Osteoblast (primary cell): ENCODE measurements at regions not wholly inside any gene's neighbourhood (a gene's known extent, or its start where the extent isn't known, plus 50 kb on each side); places are given as distances from the start of the nearest gene placed in this dataset.

Experiments used
- DNase-seq: peaks from one replicate; pipeline ENCODE4 v3.0.0; 2011; ENCODE audit warnings: low spot score, mixed read lengths; ENCODE audit not compliant: insufficient read length; ENCODE audit errors: missing footprints
- H2AFZ ChIP-seq: 2 replicates; pipeline ENCODE4 v1.6.0; 2011; ENCODE audit warnings: mild to moderate bottlenecking, low read length
- H3K27ac ChIP-seq: 2 replicates; pipeline ENCODE4 v1.5.1; 2011; ENCODE audit warnings: mild to moderate bottlenecking, low read depth, low read length, moderate library complexity
- H3K27me3 ChIP-seq: 2 replicates; pipeline ENCODE4 v1.6.0; 2012; ENCODE audit warnings: mild to moderate bottlenecking, control low read depth, inconsistent platforms, low read length, moderate library complexity; ENCODE audit not compliant: insufficient read depth
- H3K36me3 ChIP-seq: 2 replicates; pipeline ENCODE4 v1.5.1; 2011; ENCODE audit warnings: mild to moderate bottlenecking, low read length, control low read depth, moderate library complexity; ENCODE audit not compliant: insufficient read depth
- H3K4me1 ChIP-seq: 2 replicates; pipeline ENCODE4 v1.5.1; 2011; ENCODE audit warnings: mild to moderate bottlenecking, low read length, control low read depth, moderate library complexity; ENCODE audit not compliant: insufficient read depth
- H3K4me2 ChIP-seq: 2 replicates; pipeline ENCODE4 v1.6.0; 2011; ENCODE audit warnings: mild to moderate bottlenecking, low read length; ENCODE audit not compliant: insufficient read depth
- H3K4me3 ChIP-seq: fragments of 200-600 bp; sonication (generic); 3 replicates; pipeline ENCODE4 v1.5.1; 2012; ENCODE audit warnings: mild to moderate bottlenecking, low read length, inconsistent platforms; ENCODE audit not compliant: insufficient read depth
- H3K79me2 ChIP-seq: 2 replicates; pipeline ENCODE4 v1.6.0; 2012; ENCODE audit warnings: mild to moderate bottlenecking, low read length, control low read depth, inconsistent platforms; ENCODE audit not compliant: insufficient read depth
- H3K9me3 ChIP-seq: 2 replicates; pipeline ENCODE4 v1.5.1; 2011; ENCODE audit warnings: low read depth, low read length, control low read depth
- H4K20me1 ChIP-seq: 2 replicates; pipeline ENCODE4 v1.6.0; 2012; ENCODE audit warnings: mild to moderate bottlenecking, low read length, control low read depth; ENCODE audit not compliant: insufficient read depth
- TF ChIP-seq, protein P1 (sequence below): IDR thresholded peaks from 2 replicates; pipeline ENCODE4 v1.5.1; 2011; ENCODE audit warnings: mild to moderate bottlenecking, low read depth, low read length, moderate library complexity; ENCODE audit errors: extremely low read depth

DNA sequence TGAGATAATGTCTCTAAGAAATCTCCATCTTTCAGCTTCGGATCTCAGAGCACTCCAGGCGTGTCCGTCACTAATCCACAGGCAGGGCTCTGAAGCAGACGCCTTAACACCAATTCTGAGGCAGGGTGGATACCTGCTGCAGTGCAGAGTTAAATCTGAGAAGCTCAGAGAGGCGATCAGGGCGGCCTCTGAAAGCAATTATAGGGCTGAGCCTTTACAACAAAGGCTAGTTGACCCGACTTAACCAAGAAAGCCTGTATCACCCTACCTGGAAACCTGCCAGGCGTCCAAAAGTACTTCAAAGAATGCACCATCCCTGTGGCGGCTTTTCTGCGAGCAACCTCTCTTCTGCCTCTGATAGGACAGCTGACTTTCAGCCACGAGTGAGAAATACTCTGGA lies 134.8 kb upstream of the MSX2 start:
- no peak overlapping the region for H3K27ac ChIP-seq
- H3K27me3 ChIP-seq: no peaks in the 10 kb centered on the region
- no peak overlapping the region for H3K4me2 ChIP-seq
- H3K9me3 ChIP-seq: no peaks in the 10 kb centered on the region
- H3K36me3 ChIP-seq: no peaks in the 10 kb centered on the region
- H3K4me3 ChIP-seq: no peak overlapping the region
- H3K79me2 ChIP-seq: no peaks in the 10 kb centered on the region
- no peaks in the 10 kb centered on the region for H4K20me1 ChIP-seq
- no peak for DNase-seq
- TF ChIP-seq, protein P1, sequence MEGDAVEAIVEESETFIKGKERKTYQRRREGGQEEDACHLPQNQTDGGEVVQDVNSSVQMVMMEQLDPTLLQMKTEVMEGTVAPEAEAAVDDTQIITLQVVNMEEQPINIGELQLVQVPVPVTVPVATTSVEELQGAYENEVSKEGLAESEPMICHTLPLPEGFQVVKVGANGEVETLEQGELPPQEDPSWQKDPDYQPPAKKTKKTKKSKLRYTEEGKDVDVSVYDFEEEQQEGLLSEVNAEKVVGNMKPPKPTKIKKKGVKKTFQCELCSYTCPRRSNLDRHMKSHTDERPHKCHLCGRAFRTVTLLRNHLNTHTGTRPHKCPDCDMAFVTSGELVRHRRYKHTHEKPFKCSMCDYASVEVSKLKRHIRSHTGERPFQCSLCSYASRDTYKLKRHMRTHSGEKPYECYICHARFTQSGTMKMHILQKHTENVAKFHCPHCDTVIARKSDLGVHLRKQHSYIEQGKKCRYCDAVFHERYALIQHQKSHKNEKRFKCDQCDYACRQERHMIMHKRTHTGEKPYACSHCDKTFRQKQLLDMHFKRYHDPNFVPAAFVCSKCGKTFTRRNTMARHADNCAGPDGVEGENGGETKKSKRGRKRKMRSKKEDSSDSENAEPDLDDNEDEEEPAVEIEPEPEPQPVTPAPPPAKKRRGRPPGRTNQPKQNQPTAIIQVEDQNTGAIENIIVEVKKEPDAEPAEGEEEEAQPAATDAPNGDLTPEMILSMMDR: no peak
- no peak overlapping the region for H2AFZ ChIP-seq
- H3K4me1 ChIP-seq: no peaks in the 10 kb centered on the region

DNA sequence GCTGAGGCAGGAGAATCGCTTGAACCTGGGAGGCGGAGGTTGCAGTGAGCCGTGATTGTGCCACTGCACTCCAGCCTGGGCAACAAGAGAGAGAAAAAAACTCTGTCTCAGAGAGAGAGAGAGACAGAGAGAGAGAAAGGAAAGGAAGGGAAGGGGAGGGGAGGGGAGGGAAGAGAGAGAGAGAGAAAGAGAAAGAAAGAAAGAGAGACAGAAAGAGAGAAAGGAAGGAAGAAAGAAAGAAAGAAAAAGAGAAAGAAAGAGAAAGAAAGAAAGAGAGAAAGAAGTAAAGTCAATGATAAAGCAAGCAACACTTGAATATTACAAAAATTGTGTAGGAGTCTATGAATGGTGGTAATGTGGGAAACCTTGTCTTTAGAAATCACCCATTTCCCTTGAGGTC lies 133.6 kb upstream of the MSX2 start:
- Histone ChIP-seq H3K9me3 (no peaks in the 10 kb centered on the region), H4K20me1 (no peaks in the 10 kb centered on the region), H3K36me3 (no peaks in the 10 kb centered on the region), H3K27me3 (no peaks in the 10 kb centered on the region), H3K79me2 (no peaks in the 10 kb centered on the region), H3K4me3 (no peak overlapping the region), H3K27ac (no peak overlapping the region), H3K4me1 (no peaks in the 10 kb centered on the region), H2AFZ (no peak overlapping the region), H3K4me2 (no peak overlapping the region)
- TF ChIP-seq, protein P1: no peak
- DNase-seq: no peak

DNA sequence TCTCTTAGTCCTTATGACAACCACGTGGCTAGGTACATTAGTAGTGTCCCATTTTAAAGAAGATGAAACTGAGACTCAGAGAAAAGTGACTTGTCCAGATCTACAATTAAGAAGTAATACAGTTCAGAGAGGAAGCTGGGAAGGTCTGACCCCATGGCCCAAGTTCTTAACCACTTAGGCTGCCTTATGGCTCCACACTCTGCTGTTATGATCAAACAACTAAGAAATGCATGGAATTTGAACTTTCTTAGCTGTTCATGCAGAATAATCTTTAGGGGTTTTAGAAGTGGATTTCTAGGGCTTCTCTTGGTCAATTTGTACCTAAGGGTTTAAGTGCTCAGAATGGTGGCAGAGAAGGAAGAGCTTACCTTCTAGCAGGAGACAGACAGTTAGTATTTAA lies 128.0 kb upstream of the MSX2 start:
- Histone ChIP-seq H3K27me3 (no peaks in the 10 kb centered on the region), H3K4me2 (no peak overlapping the region), H3K4me1 (no peaks in the 10 kb centered on the region), H3K27ac (no peak overlapping the region), H3K9me3 (no peaks in the 10 kb centered on the region), H4K20me1 (no peaks in the 10 kb centered on the region), H3K79me2 (no peaks in the 10 kb centered on the region), H3K4me3 (no peak overlapping the region), H2AFZ (no peak overlapping the region), H3K36me3 (no peaks in the 10 kb centered on the region)
- TF ChIP-seq, protein P1: no peak
- no peak for DNase-seq

DNA sequence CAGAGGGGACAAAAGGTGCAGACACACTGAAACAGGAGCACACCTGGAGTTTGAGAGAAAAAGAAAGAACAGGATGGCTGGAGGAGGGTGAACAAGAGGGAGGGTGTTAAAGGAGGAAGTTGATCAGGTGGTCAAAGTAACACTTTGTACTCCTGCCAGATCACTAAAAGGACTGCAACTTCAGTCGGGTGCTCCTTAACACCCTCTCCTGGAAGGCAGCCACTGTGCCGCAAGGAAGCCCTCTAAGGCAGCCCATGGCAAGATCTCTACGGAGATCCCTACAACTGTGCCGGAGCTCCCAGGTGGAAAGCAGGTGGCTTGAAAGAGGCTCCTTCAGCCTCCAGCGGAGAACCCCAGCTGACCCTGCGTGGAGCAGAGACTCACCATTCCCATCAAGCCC lies 124.4 kb upstream of the MSX2 start:
- Histone ChIP-seq H3K36me3 (no peaks in the 10 kb centered on the region), H3K4me1 (no peaks in the 10 kb centered on the region), H4K20me1 (no peaks in the 10 kb centered on the region), H3K27me3 (no peaks in the 10 kb centered on the region), H3K4me2 (no peak overlapping the region), H3K4me3 (no peak overlapping the region), H2AFZ (no peak overlapping the region), H3K27ac (no peak overlapping the region), H3K9me3 (no peaks in the 10 kb centered on the region), H3K79me2 (no peaks in the 10 kb centered on the region)
- no peak for DNase-seq
- TF ChIP-seq, protein P1: no peak
